Liver (tissue), 8 donors: ENCODE measurements at regions not wholly inside any gene's neighbourhood (a gene's known extent, or its start where the extent isn't known, plus 50 kb on each side); places are given as distances from the start of the nearest gene placed in this dataset.

Experiments used
- DNase-seq: peaks from one replicate; pipeline ENCODE4 v3.0.0-alpha.2; 2017; ENCODE audit warnings: low spot score
- H3K27ac ChIP-seq, 2 donors: one replicate each; pipeline ENCODE4 v1.7.0; 2013; ENCODE audit warnings: inconsistent platforms in 2 of 2, low read length in 2 of 2, control low read depth in 1 of 2, low read depth in 1 of 2, mild to moderate bottlenecking in 1 of 2
- H3K27me3 ChIP-seq, 4 donors: one replicate each; pipeline versions ENCODE4 v1.6.1 to v1.7.0; 2013; ENCODE audit warnings: low read length in 3 of 4, inconsistent platforms in 1 of 4, mild to moderate bottlenecking in 1 of 4, moderate library complexity in 1 of 4; ENCODE audit not compliant: control insufficient read depth in 4 of 4, insufficient read depth in 4 of 4
- H3K36me3 ChIP-seq, 4 donors: one replicate each; pipeline versions ENCODE4 v1.6.1 to v1.7.0; 2013; ENCODE audit warnings: low read length in 3 of 4, mild to moderate bottlenecking in 3 of 4, low read depth in 1 of 4, moderate library complexity in 1 of 4; ENCODE audit not compliant: control insufficient read depth in 4 of 4, insufficient read depth in 3 of 4
- H3K4me1 ChIP-seq, 4 donors: one replicate each; pipeline versions ENCODE4 v1.6.1 to v1.7.0; 2013; ENCODE audit warnings: low read length in 3 of 4, mild to moderate bottlenecking in 3 of 4, moderate library complexity in 1 of 4; ENCODE audit not compliant: control insufficient read depth in 4 of 4, insufficient read depth in 4 of 4
- H3K4me3 ChIP-seq, 3 donors: one replicate each; pipeline versions ENCODE4 v1.6.1 to v1.7.0; 2013; ENCODE audit warnings: low read length in 3 of 3, control low read depth in 1 of 3, low read depth in 1 of 3, mild to moderate bottlenecking in 1 of 3
- H3K9ac ChIP-seq, 2 donors: one replicate each; pipeline ENCODE4 v1.7.0; 2013; ENCODE audit warnings: low read length in 2 of 2, mild to moderate bottlenecking in 2 of 2, moderate library complexity in 2 of 2, control low read depth in 1 of 2, low read depth in 1 of 2
- H3K9me3 ChIP-seq, 4 donors: one replicate each; pipeline versions ENCODE4 v1.6.1 to v1.7.0; 2013; ENCODE audit warnings: low read length in 3 of 4; ENCODE audit not compliant: control insufficient read depth in 4 of 4
- ATF3 ChIP-seq: IDR thresholded peaks from 2 replicates; pipeline ENCODE4 v1.6.1; 2016; ENCODE audit warnings: antibody characterized with exemption
- CTCF ChIP-seq: fragments of 150-350 bp; IDR thresholded peaks from 2 replicates; pipeline ENCODE4 v1.5.1; 2017; ENCODE audit warnings: improper control_type of control experiment, low read depth, low read length; ENCODE audit not compliant: missing input control
- EGR1 ChIP-seq, 2 donors: IDR thresholded peaks; 2 replicates each; pipeline ENCODE4 v1.6.1; 2016 to 2018; ENCODE audit warnings: antibody characterized with exemption in 2 of 2, low read depth in 2 of 2
- FOXA1 ChIP-seq: IDR thresholded peaks from 2 replicates; pipeline ENCODE4 v1.6.1; 2016; ENCODE audit warnings: antibody characterized with exemption
- FOXA2 ChIP-seq: IDR thresholded peaks from 2 replicates; pipeline ENCODE4 v1.6.1; 2016; ENCODE audit warnings: antibody characterized with exemption
- GABPA ChIP-seq, 2 donors: IDR thresholded peaks in 1 of 2; conservative IDR thresholded peaks in 1 of 2; 2 replicates each; pipeline ENCODE4 v1.6.1; 2016; ENCODE audit warnings: antibody characterized with exemption in 2 of 2, mild to moderate bottlenecking in 1 of 2, moderate library complexity in 1 of 2
- HNF4G ChIP-seq: IDR thresholded peaks from 2 replicates; pipeline ENCODE4 v1.6.1; 2016; ENCODE audit warnings: antibody characterized with exemption
- JUND ChIP-seq, 2 donors: IDR thresholded peaks; 2 replicates each; pipeline ENCODE4 v1.6.1; 2016; ENCODE audit warnings: antibody characterized with exemption in 2 of 2
- MAX ChIP-seq: IDR thresholded peaks from 2 replicates; pipeline ENCODE4 v1.6.1; 2016; ENCODE audit warnings: antibody characterized with exemption
- NR2F2 ChIP-seq: IDR thresholded peaks from 2 replicates; pipeline ENCODE4 v1.6.1; 2016; ENCODE audit warnings: antibody characterized with exemption
- RAD21 ChIP-seq, 2 donors: IDR thresholded peaks; 2 replicates each; pipeline ENCODE4 v1.6.1; 2016; ENCODE audit warnings: antibody characterized with exemption in 2 of 2, mild to moderate bottlenecking in 2 of 2
- REST ChIP-seq: IDR thresholded peaks from 2 replicates; pipeline ENCODE4 v1.6.1; 2016; ENCODE audit warnings: antibody characterized with exemption, mild to moderate bottlenecking
- SP1 ChIP-seq: IDR thresholded peaks from 2 replicates; pipeline ENCODE4 v1.6.1; 2018; ENCODE audit warnings: antibody characterized with exemption, mild to moderate bottlenecking
- TAF1 ChIP-seq: conservative IDR thresholded peaks from 2 replicates; pipeline ENCODE4 v1.6.1; 2016; ENCODE audit warnings: antibody characterized with exemption, mild to moderate bottlenecking
- YY1 ChIP-seq: IDR thresholded peaks from 2 replicates; pipeline ENCODE4 v1.6.1; 2016; ENCODE audit warnings: antibody characterized with exemption, mild to moderate bottlenecking
- ZBTB33 ChIP-seq: IDR thresholded peaks from 2 replicates; pipeline ENCODE4 v1.6.1; 2016; ENCODE audit warnings: antibody characterized with exemption
- WGBS: extraction: QIAGEN DNeasy Blood & Tissue Kit; methylation state at CpG from one replicate; pipeline ENCODE4 v1.1.7; 2013; 5-methylcytosine and 5-hydroxymethylcytosine counted together
- donor health status: healthy.
- donor health status: healthy.
- donor health status: healthy.
- donor health status: healthy.
- donor health status: healthy.

GRCh38 chr15:25093455-25094029, 138.8 kb downstream of the SNRPN start:
- WGBS, result 77% methylated on average over 4 of the region's 4 CpGs
- H3K4me1 ChIP-seq, result no peaks in the 10 kb centered on the region
- H3K9me3 ChIP-seq, result peaks cover 21 to 79% (median 76%) of the 10 kb centered on the region in 4 donors
- no peaks in the 10 kb centered on the region for H3K27me3 ChIP-seq
- H3K9ac ChIP-seq, result no peak overlapping the region
- no peak for TF ChIP-seq FOXA1
- TF ChIP-seq NR2F2, result no peak
- TF ChIP-seq REST, result no peak
- TF ChIP-seq MAX, result no peak
- TF ChIP-seq JUND (IDR thresholded peaks at IDR 0.05), result no peak
- TF ChIP-seq RAD21 (IDR thresholded peaks at IDR 0.05), result no peak
- no peak for TF ChIP-seq EGR1 (IDR thresholded peaks at IDR 0.05; ENCODE audit: low read depth in 2 of 2)
- no peak for TF ChIP-seq CTCF
- TF ChIP-seq ATF3, result no peak
- TF ChIP-seq GABPA (IDR thresholded peaks at IDR 0.05 in 1 of 2, conservative IDR thresholded peaks at IDR 0.05 in 1 of 2), result no peak
- TF ChIP-seq SP1, result no peak
- no peak for TF ChIP-seq ZBTB33
- no peak for TF ChIP-seq YY1
- H3K27ac ChIP-seq, result no peak overlapping the region
- peaks cover 12 to 90% (median 70%) of the 10 kb centered on the region in 4 donors for H3K36me3 ChIP-seq
- no peak for DNase-seq
- peak overlapping the region in 1 of 3 donors; percentile 45 for H3K4me3 ChIP-seq

- Histone ChIP-seq H3K4me1 (no peaks in the 10 kb centered on the region), H3K4me3 (peak overlapping the region in 2 of 3 donors; percentile 45 to 50), H3K27me3 (no peaks in the 10 kb centered on the region), H3K9ac (no peak overlapping the region), H3K9me3 (peaks cover 20 to 80% (median 75%) of the 10 kb centered on the region in 4 donors), H3K36me3 (peaks cover 12 to 88% (median 70%) of the 10 kb centered on the region in 4 donors), H3K27ac (no peak overlapping the region)
- peak; percentile 9 for DNase-seq
- 86% methylated on average over 5 of the region's 5 CpGs for WGBS
- TF ChIP-seq HNF4G (no peak), REST (no peak), TAF1 (no peak), FOXA2 (no peak)
Observed at GRCh38 chr15:25094066-25094465, 139.3 kb downstream of the SNRPN start.
